SK-N-SH (cell line): ENCODE measurements at regions not wholly inside any gene's neighbourhood (a gene's known extent, or its start where the extent isn't known, plus 50 kb on each side); places are given as distances from the start of the nearest gene placed in this dataset.

Experiments
- CTCF ChIA-PET: fragments of 300-600, 350-600 bp; formaldehyde crosslinking; extraction: SDS; loops from one replicate; lab custom pipeline; 2021; lab: Yijun Ruan, JAX
- POLR2A ChIA-PET: fragments of 350-600 bp; sonication (Branson Sonifier 250); formaldehyde crosslinking; extraction: SDS; loops from one replicate; lab custom pipeline; 2020; ENCODE audit warnings: antibody characterized with exemption, inconsistent platforms; lab: Yijun Ruan, JAX
- DNase-seq: peaks from one replicate; pipeline ENCODE4 v3.0.0; 2012
- H2AFZ ChIP-seq: fragments of 200-600 bp; sonication (generic); 2 replicates; pipeline ENCODE4 v1.8.1; 2016; ENCODE audit warnings: antibody characterized with exemption, mild to moderate bottlenecking, low read depth
- H3F3A ChIP-seq: fragments of 200-600 bp; sonication (generic); replicated peaks from 2 replicates; pipeline ENCODE3; 2016; ENCODE audit warnings: antibody characterized with exemption, mild to moderate bottlenecking; ENCODE audit not compliant: insufficient read depth
- H3K27ac ChIP-seq, 2 experiments: fragments of 200-500 bp in 1 of 2; fragments of 200-600 bp in 1 of 2; sonication (Bioruptor generic) in 1 of 2; sonication (generic), shearing (Covaris generic) in 1 of 2; 2 replicates each; pipeline versions ENCODE4 v1.5.1 to v1.6.1; 2014 to 2016; ENCODE audit warnings: low read depth in 2 of 2, inconsistent platforms in 1 of 2, low read length in 1 of 2, mild to moderate bottlenecking in 1 of 2, mixed read lengths in 1 of 2
- H3K27me3 ChIP-seq: fragments of 200-600 bp; sonication (generic), shearing (Covaris generic); 2 replicates; pipeline ENCODE4 v1.6.1; 2016; ENCODE audit warnings: mixed run types; ENCODE audit not compliant: insufficient read depth
- H3K36me3 ChIP-seq, 2 experiments: fragments of 200-500 bp in 1 of 2; fragments of 200-600 bp in 1 of 2; sonication (Bioruptor generic) in 1 of 2; sonication (generic) in 1 of 2; replicated peaks in 1 of 2; 2 replicates each; pipeline versions ENCODE3 to v1.5.1; 2014 to 2016; ENCODE audit warnings: low read length in 1 of 2, mild to moderate bottlenecking in 1 of 2; ENCODE audit not compliant: insufficient read depth in 2 of 2, control insufficient read depth in 1 of 2
- H3K4me1 ChIP-seq, 2 experiments: fragments of 200-500 bp in 1 of 2; fragments of 200-600 bp in 1 of 2; sonication (Bioruptor generic) in 1 of 2; sonication (generic), shearing (Covaris generic) in 1 of 2; 2 replicates each; pipeline versions ENCODE4 v1.5.1 to v1.6.1; 2014 to 2016; ENCODE audit warnings: low read depth in 1 of 2, low read length in 1 of 2, mixed run types in 1 of 2; ENCODE audit not compliant: insufficient read depth in 2 of 2, control insufficient read depth in 1 of 2
- H3K4me2 ChIP-seq: fragments of 200-600 bp; sonication (generic), shearing (Covaris generic); 2 replicates; pipeline ENCODE4 v1.6.1; 2017; ENCODE audit warnings: mixed run types
- H3K4me3 ChIP-seq, 2 experiments: fragments of 200-500 bp in 1 of 2; fragments of 200-600 bp in 1 of 2; sonication (Bioruptor generic) in 1 of 2; sonication (generic), shearing (Covaris generic) in 1 of 2; 2 replicates each; pipeline versions ENCODE4 v1.5.1 to v1.8.1; 2014 to 2016; ENCODE audit warnings: low read depth in 2 of 2, inconsistent platforms in 1 of 2, low read length in 1 of 2, mild to moderate bottlenecking in 1 of 2, mixed read lengths in 1 of 2, moderate library complexity in 1 of 2
- H3K79me2 ChIP-seq: fragments of 200-600 bp; sonication (generic); 2 replicates; pipeline ENCODE4 v1.8.1; 2017; ENCODE audit warnings: mild to moderate bottlenecking; ENCODE audit not compliant: insufficient read depth
- H3K9ac ChIP-seq: fragments of 200-600 bp; sonication (generic); 2 replicates; pipeline ENCODE4 v1.6.1; 2017; ENCODE audit warnings: mixed run types
- H3K9me2 ChIP-seq: fragments of 200-600 bp; sonication (generic); 2 replicates; pipeline ENCODE4 v1.6.1; 2017; ENCODE audit warnings: mixed run types
- H3K9me3 ChIP-seq: fragments of 200-600 bp; sonication (generic); 2 replicates; pipeline ENCODE4 v1.6.1; 2017; ENCODE audit warnings: mixed run types, mild to moderate bottlenecking, moderate library complexity
- H4K20me1 ChIP-seq: fragments of 200-600 bp; sonication (generic); 2 replicates; pipeline ENCODE4 v1.6.1; 2017; ENCODE audit warnings: mild to moderate bottlenecking, mixed run types; ENCODE audit not compliant: insufficient read depth
- CHD2 ChIP-seq: fragments of 150-350 bp; IDR thresholded peaks from 2 replicates; pipeline ENCODE4 v1.6.1; 2018; ENCODE audit warnings: low read length; ENCODE audit not compliant: partially characterized antibody
- CTCF ChIP-seq: fragments of 200-600 bp; sonication (generic); IDR thresholded peaks from 2 replicates; pipeline ENCODE4 v1.6.1; 2017; ENCODE audit warnings: antibody characterized with exemption, mild to moderate bottlenecking, moderate library complexity
- ELF1 ChIP-seq: IDR thresholded peaks from 2 replicates; pipeline ENCODE4 v1.4.0; 2012
- FOXJ3 ChIP-seq: sonication (generic); formaldehyde crosslinking; IDR thresholded peaks from 2 replicates; pipeline ENCODE4 v1.5.1; 2020; ENCODE audit warnings: mild to moderate bottlenecking, missing genetic modification reagents
- FOXM1 ChIP-seq: IDR thresholded peaks from 2 replicates; pipeline ENCODE4 v1.4.0; 2012; ENCODE audit warnings: low read depth, mild to moderate bottlenecking
- GABPA ChIP-seq: IDR thresholded peaks from 2 replicates; pipeline ENCODE4 v1.4.0; 2012; ENCODE audit warnings: low read depth, mild to moderate bottlenecking
- MAX ChIP-seq: IDR thresholded peaks from 2 replicates; pipeline ENCODE4 v1.4.0; 2012; ENCODE audit warnings: low read depth
- MXI1 ChIP-seq: IDR thresholded peaks from 2 replicates; pipeline ENCODE4 v1.6.1; 2012; ENCODE audit warnings: mild to moderate bottlenecking, low read depth, low read length, improper control_type of control experiment
- NFIC ChIP-seq: IDR thresholded peaks from 2 replicates; pipeline ENCODE4 v1.4.0; 2012; ENCODE audit warnings: borderline replicate concordance
- POLR2AphosphoS5 ChIP-seq: IDR thresholded peaks from 2 replicates; pipeline ENCODE4 v1.6.1; 2012; ENCODE audit warnings: low read depth, low read length
- RAD21 ChIP-seq: IDR thresholded peaks from 2 replicates; pipeline ENCODE4 v1.6.1; 2012; ENCODE audit warnings: mild to moderate bottlenecking, low read length
- RCOR1 ChIP-seq: fragments of 150-350 bp; IDR thresholded peaks from 2 replicates; pipeline ENCODE4 v1.6.1; 2017; ENCODE audit warnings: antibody characterized with exemption, low read length
- RFX5 ChIP-seq: IDR thresholded peaks from 2 replicates; pipeline ENCODE4 v1.6.1; 2012; ENCODE audit warnings: mild to moderate bottlenecking, improper control_type of control experiment, low read length
- SIN3A ChIP-seq: IDR thresholded peaks from 2 replicates; pipeline ENCODE4 v1.6.1; 2012; ENCODE audit warnings: low read depth, mild to moderate bottlenecking, low read length, moderate library complexity, borderline replicate concordance
- USF2 ChIP-seq: fragments of 150-350 bp; IDR thresholded peaks from 2 replicates; pipeline ENCODE4 v1.6.1; 2017; ENCODE audit warnings: antibody characterized with exemption, low read length, low read depth, borderline replicate concordance
- YY1 ChIP-seq: IDR thresholded peaks from 2 replicates; pipeline ENCODE4 v1.4.0; 2012; ENCODE audit warnings: low read depth, mild to moderate bottlenecking
- WGBS: methylation state at CpG from one replicate; pipeline ENCODE4 v1.1.6; 2017; ENCODE audit warnings: low lambda C conversion rate; 5-methylcytosine and 5-hydroxymethylcytosine counted together
- TF ChIP-seq, protein P1 (sequence below): IDR thresholded peaks from 2 replicates; pipeline ENCODE4 v1.4.0; 2012; ENCODE audit warnings: low read depth, borderline replicate concordance
- TF ChIP-seq, protein P2 (sequence below): fragments of 150-350 bp; IDR thresholded peaks from 2 replicates; pipeline ENCODE4 v1.6.1; 2016; ENCODE audit warnings: mild to moderate bottlenecking, low read depth, low read length
- TF ChIP-seq, protein P3 (sequence below): IDR thresholded peaks from 2 replicates; pipeline ENCODE4 v1.6.1; 2012; ENCODE audit warnings: mild to moderate bottlenecking, low read depth, low read length, moderate library complexity

DNA sequence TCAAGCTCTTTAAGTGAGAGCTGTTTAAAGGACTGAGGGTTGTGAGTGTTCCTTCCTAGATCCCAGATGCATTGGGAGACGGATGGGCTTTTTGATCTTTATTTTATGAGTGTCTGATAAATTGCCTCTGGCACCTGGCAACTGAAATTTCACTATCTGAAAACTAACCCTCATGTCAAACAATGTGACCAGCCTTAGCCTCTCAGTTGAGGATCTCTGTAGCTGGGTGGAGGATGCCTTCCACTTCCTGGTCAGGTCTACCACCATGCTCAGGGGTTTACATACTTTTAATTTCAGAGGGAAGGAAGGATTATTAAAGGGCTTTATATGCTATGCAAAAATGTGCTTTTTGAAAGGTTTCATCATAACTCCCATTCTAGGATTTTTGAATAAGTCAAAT lies 70.5 kb upstream of the NT5C1B start:
- Histone ChIP-seq H4K20me1 (no peaks in the 10 kb centered on the region), H3K9ac (no peak overlapping the region), H3K4me3 (no peak overlapping the region)
- WGBS = 95% methylated on average over 1 of the region's 1 CpG
- TF ChIP-seq USF2 (no peak), NFIC (no peak), GABPA (no peak), CTCF (no peak), RCOR1 (no peak)
- TF ChIP-seq, all 33 proteins: peak for 0
- Histone ChIP-seq H2AFZ (no peak overlapping the region), H3K9me3 (no peaks in the 10 kb centered on the region), H3K9me2 (no peaks in the 10 kb centered on the region), H3K27ac (no peak overlapping the region), H3K79me2 (no peaks in the 10 kb centered on the region), H3K4me1 (peaks cover 10 to 15% of the 10 kb centered on the region in 2 experiments; a peak in 2 of 4 replicates), H3K27me3 (no peaks in the 10 kb centered on the region), H3F3A (no peaks in the 10 kb centered on the region), H3K4me2 (no peak overlapping the region), H3K36me3 (no peaks in the 10 kb centered on the region)
- no peak for DNase-seq
- POLR2A ChIA-PET = no interaction called here
- CTCF ChIA-PET = interaction anchor here (0.8 kb wide), 1 partner anchor 139 kb away, joined by 3 read pairs; no protein-coding TSS in a partner anchor

- Histone ChIP-seq H3K9ac (no peak overlapping the region), H3K4me1 (peaks cover 8 to 17% of the 10 kb centered on the region in 2 experiments; a peak in 3 of 4 replicates), H3K9me3 (no peaks in the 10 kb centered on the region), H3K9me2 (no peaks in the 10 kb centered on the region), H3K27me3 (no peaks in the 10 kb centered on the region), H3F3A (peaks cover 15% of the 10 kb centered on the region), H3K27ac (no peak overlapping the region), H4K20me1 (no peaks in the 10 kb centered on the region), H3K79me2 (no peaks in the 10 kb centered on the region), H3K4me3 (no peak overlapping the region), H3K4me2 (no peak overlapping the region), H2AFZ (no peak overlapping the region), H3K36me3 (no peaks in the 10 kb centered on the region)
- 77% methylated on average over 2 of the region's 2 CpGs for WGBS
- DNase-seq = no peak
- CTCF ChIA-PET = interaction anchor here (1.2 to 1.6 kb wide), 2 partner anchors 9 to 33 kb away, joined by 3 to 4 read pairs; no protein-coding TSS in a partner anchor
- POLR2A ChIA-PET = no interaction called here
- TF ChIP-seq RAD21 (no peak), FOXM1 (no peak), MXI1 (no peak), YY1 (no peak), RFX5 (no peak), FOXJ3 (no peak), MAX (no peak), CHD2 (no peak), ELF1 (no peak), POLR2AphosphoS5 (no peak), SIN3A (no peak)
- TF ChIP-seq, protein P1, sequence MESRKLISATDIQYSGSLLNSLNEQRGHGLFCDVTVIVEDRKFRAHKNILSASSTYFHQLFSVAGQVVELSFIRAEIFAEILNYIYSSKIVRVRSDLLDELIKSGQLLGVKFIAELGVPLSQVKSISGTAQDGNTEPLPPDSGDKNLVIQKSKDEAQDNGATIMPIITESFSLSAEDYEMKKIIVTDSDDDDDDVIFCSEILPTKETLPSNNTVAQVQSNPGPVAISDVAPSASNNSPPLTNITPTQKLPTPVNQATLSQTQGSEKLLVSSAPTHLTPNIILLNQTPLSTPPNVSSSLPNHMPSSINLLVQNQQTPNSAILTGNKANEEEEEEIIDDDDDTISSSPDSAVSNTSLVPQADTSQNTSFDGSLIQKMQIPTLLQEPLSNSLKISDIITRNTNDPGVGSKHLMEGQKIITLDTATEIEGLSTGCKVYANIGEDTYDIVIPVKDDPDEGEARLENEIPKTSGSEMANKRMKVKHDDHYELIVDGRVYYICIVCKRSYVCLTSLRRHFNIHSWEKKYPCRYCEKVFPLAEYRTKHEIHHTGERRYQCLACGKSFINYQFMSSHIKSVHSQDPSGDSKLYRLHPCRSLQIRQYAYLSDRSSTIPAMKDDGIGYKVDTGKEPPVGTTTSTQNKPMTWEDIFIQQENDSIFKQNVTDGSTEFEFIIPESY = no peak
- TF ChIP-seq, protein P2, sequence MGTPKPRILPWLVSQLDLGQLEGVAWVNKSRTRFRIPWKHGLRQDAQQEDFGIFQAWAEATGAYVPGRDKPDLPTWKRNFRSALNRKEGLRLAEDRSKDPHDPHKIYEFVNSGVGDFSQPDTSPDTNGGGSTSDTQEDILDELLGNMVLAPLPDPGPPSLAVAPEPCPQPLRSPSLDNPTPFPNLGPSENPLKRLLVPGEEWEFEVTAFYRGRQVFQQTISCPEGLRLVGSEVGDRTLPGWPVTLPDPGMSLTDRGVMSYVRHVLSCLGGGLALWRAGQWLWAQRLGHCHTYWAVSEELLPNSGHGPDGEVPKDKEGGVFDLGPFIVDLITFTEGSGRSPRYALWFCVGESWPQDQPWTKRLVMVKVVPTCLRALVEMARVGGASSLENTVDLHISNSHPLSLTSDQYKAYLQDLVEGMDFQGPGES = no peak
- TF ChIP-seq, protein P3, sequence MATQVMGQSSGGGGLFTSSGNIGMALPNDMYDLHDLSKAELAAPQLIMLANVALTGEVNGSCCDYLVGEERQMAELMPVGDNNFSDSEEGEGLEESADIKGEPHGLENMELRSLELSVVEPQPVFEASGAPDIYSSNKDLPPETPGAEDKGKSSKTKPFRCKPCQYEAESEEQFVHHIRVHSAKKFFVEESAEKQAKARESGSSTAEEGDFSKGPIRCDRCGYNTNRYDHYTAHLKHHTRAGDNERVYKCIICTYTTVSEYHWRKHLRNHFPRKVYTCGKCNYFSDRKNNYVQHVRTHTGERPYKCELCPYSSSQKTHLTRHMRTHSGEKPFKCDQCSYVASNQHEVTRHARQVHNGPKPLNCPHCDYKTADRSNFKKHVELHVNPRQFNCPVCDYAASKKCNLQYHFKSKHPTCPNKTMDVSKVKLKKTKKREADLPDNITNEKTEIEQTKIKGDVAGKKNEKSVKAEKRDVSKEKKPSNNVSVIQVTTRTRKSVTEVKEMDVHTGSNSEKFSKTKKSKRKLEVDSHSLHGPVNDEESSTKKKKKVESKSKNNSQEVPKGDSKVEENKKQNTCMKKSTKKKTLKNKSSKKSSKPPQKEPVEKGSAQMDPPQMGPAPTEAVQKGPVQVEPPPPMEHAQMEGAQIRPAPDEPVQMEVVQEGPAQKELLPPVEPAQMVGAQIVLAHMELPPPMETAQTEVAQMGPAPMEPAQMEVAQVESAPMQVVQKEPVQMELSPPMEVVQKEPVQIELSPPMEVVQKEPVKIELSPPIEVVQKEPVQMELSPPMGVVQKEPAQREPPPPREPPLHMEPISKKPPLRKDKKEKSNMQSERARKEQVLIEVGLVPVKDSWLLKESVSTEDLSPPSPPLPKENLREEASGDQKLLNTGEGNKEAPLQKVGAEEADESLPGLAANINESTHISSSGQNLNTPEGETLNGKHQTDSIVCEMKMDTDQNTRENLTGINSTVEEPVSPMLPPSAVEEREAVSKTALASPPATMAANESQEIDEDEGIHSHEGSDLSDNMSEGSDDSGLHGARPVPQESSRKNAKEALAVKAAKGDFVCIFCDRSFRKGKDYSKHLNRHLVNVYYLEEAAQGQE = no peak
Measured at GRCh38 chr2:18656048-18656447, 66.7 kb upstream of the NT5C1B start.
